GM21423 (cell line): ENCODE measurements at regions not wholly inside any gene's neighbourhood (a gene's known extent, or its start where the extent isn't known, plus 50 kb on each side); places are given as distances from the start of the nearest gene placed in this dataset.
A peak's percentile ranks its signal among the peaks of the same experiment; 100 is the strongest.

ENCODE experiments used
- ATAC-seq: cut with Tn5 transposase; IDR thresholded peaks from one replicate; pipeline ENCODE4 v1.9.1; 2021; ENCODE audit warnings: mild to moderate bottlenecking, moderate library complexity; ENCODE audit not compliant: unreplicated experiment

GRCh38 chr3:102141096-102141927, 292.0 kb downstream of the NFKBIZ start:
- ATAC-seq: no peak

GRCh38 chr3:102141928-102142239, 292.6 kb downstream of the NFKBIZ start:
- ATAC-seq: no peak

- no peak for ATAC-seq
These were observed 292.3 kb upstream of the ZPLD1 start for GRCh38 chr3:102142379-102143060.

GRCh38 chr3:102143536-102143935, 291.3 kb upstream of the ZPLD1 start:
- ATAC-seq: no peak

- ATAC-seq: no peak
These were observed 290.8 kb upstream of the ZPLD1 start for GRCh38 chr3:102144063-102144462.

GRCh38 chr3:102148598-102149337, 286.0 kb upstream of the ZPLD1 start:
- ATAC-seq: no peak

- no peak for ATAC-seq
These were observed 282.9 kb upstream of the ZPLD1 start for GRCh38 chr3:102151935-102152334.

- no peak for ATAC-seq
These were observed 278.4 kb upstream of the ZPLD1 start for GRCh38 chr3:102156426-102156825.

GRCh38 chr3:102158080-102158740, 276.6 kb upstream of the ZPLD1 start:
- ATAC-seq: no peak

GRCh38 chr3:102159810-102160451, 274.9 kb upstream of the ZPLD1 start:
- ATAC-seq: peak; percentile 44

- ATAC-seq: no peak
These were observed 273.3 kb upstream of the ZPLD1 start for GRCh38 chr3:102161384-102162006.

- no peak for ATAC-seq
These were observed 272.6 kb upstream of the ZPLD1 start for GRCh38 chr3:102162251-102162650.

- no peak for ATAC-seq
These were observed 271.6 kb upstream of the ZPLD1 start for GRCh38 chr3:102163039-102163817.

- ATAC-seq: no peak
These were observed 271.0 kb upstream of the ZPLD1 start for GRCh38 chr3:102163818-102164154.

GRCh38 chr3:102165367-102165766, 269.4 kb upstream of the ZPLD1 start:
- no peak for ATAC-seq

- ATAC-seq: no peak
These were observed 264.8 kb upstream of the ZPLD1 start for GRCh38 chr3:102169915-102170479.

- no peak for ATAC-seq
These were observed 264.3 kb upstream of the ZPLD1 start for GRCh38 chr3:102170545-102170944.

- ATAC-seq: no peak
These were observed 260.5 kb upstream of the ZPLD1 start for GRCh38 chr3:102174312-102174712.

- no peak for ATAC-seq
These were observed 259.9 kb upstream of the ZPLD1 start for GRCh38 chr3:102174832-102175374.
